ENCODE measurements at regions not wholly inside any gene's neighbourhood (a gene's known extent, or its start where the extent isn't known, plus 50 kb on each side); places are given as distances from the start of the nearest gene placed in this dataset.

- TF ChIP-seq CTCF (conservative IDR thresholded peaks at IDR 0.05 in 1 of 2, IDR thresholded peaks at IDR 0.05 in 1 of 2; ENCODE audit: low read depth in 1 of 2, low read length in 2 of 2) (no peak), EZH2 (IDR thresholded peaks at IDR 0.05; ENCODE audit: low read length, missing control alignments) (no peak)
Observed at GRCh38 chr5:3342271-3343100, 253.1 kb upstream of the IRX1 start.
